Right lobe of liver (tissue), 4 donors: ENCODE measurements at regions not wholly inside any gene's neighbourhood (a gene's known extent, or its start where the extent isn't known, plus 50 kb on each side); places are given as distances from the start of the nearest gene placed in this dataset.

Experiments
- CTCF ChIP-seq, 4 donors: fragments of 200-600 bp in 3 of 4; fragments of 450-650 bp in 1 of 4; IDR thresholded peaks; one replicate each; pipeline versions ENCODE4 v1.5.1 to v1.8.0; 2016 to 2022; ENCODE audit warnings: antibody characterized with exemption in 4 of 4, mild to moderate bottlenecking in 2 of 4
- POLR2A ChIP-seq: fragments of 450-650 bp; IDR thresholded peaks from one replicate; pipeline ENCODE4 v1.6.1; 2017; ENCODE audit warnings: antibody characterized with exemption, mild to moderate bottlenecking
- donor health status: DM: no; HTN: no; CAD: no.
- donor health status: DM: no; HTN: no; CAD: no.
- donor health status: DM: no; HTN: yes; CAD: no.

- TF ChIP-seq POLR2A (no peak), CTCF (IDR thresholded peaks at IDR 0.05) (no peak)
Observed at GRCh38 chr6:22072949-22073348, 223.9 kb downstream of the PRL start.
